Mesenchymal stem cell (in vitro differentiated cells and primary cell): ENCODE measurements at regions not wholly inside any gene's neighbourhood (a gene's known extent, or its start where the extent isn't known, plus 50 kb on each side); places are given as distances from the start of the nearest gene placed in this dataset.

Source experiments
- DNase-seq: peaks from one replicate; pipeline ENCODE4 v3.0.0-alpha.2; 2013
- H2AFZ ChIP-seq: one replicate; pipeline ENCODE4 v1.6.1; 2013; ENCODE audit warnings: low read depth, mild to moderate bottlenecking, control low read depth, inconsistent platforms, low read length, moderate library complexity
- H2AK5ac ChIP-seq: 2 replicates; pipeline ENCODE4 v1.6.1; 2013; ENCODE audit warnings: low read length, moderate library complexity, mild to moderate bottlenecking, inconsistent platforms; ENCODE audit not compliant: severe bottlenecking
- H2BK120ac ChIP-seq: one replicate; pipeline ENCODE4 v1.6.1; 2013; ENCODE audit warnings: low read depth, mild to moderate bottlenecking, inconsistent platforms, low read length, moderate library complexity
- H2BK12ac ChIP-seq, 2 experiments: one replicate each; pipeline ENCODE4 v1.6.1; 2013; ENCODE audit warnings: inconsistent platforms in 2 of 2, low read length in 2 of 2, mild to moderate bottlenecking in 2 of 2, moderate library complexity in 2 of 2, control low read depth in 1 of 2
- H2BK15ac ChIP-seq: one replicate; pipeline ENCODE4 v1.6.1; 2013; ENCODE audit warnings: mild to moderate bottlenecking, low read depth, inconsistent platforms; ENCODE audit not compliant: poor library complexity, severe bottlenecking
- H2BK5ac ChIP-seq: 2 replicates; pipeline ENCODE4 v1.6.1; 2013; ENCODE audit warnings: low read depth, mild to moderate bottlenecking, low read length, control low read depth, inconsistent platforms; ENCODE audit not compliant: poor library complexity, severe bottlenecking
- H3K14ac ChIP-seq, 2 experiments: one replicate each; pipeline ENCODE4 v1.6.1; 2013; ENCODE audit warnings: inconsistent platforms in 2 of 2, low read length in 2 of 2, control low read depth in 1 of 2, mild to moderate bottlenecking in 1 of 2, moderate library complexity in 1 of 2
- H3K18ac ChIP-seq, 2 experiments: one replicate each; pipeline ENCODE4 v1.6.1; 2013; ENCODE audit warnings: inconsistent platforms in 2 of 2, low read length in 2 of 2, control low read depth in 1 of 2, low read depth in 1 of 2, mild to moderate bottlenecking in 1 of 2
- H3K23ac ChIP-seq, 2 experiments: one replicate each; pipeline ENCODE4 v1.6.1; 2013; ENCODE audit warnings: inconsistent platforms in 2 of 2, low read length in 2 of 2, mild to moderate bottlenecking in 2 of 2, moderate library complexity in 2 of 2, control low read depth in 1 of 2
- H3K27ac ChIP-seq: 2 replicates; pipeline ENCODE4 v1.5.1; 2013; ENCODE audit warnings: mild to moderate bottlenecking, moderate library complexity, low read length, control low read depth, inconsistent platforms; ENCODE audit not compliant: poor library complexity, severe bottlenecking
- H3K27me3 ChIP-seq, 2 experiments: 2 replicates each; pipeline versions ENCODE4 v1.6.1 to v1.7.0; 2013; ENCODE audit warnings: low read length in 2 of 2, mild to moderate bottlenecking in 2 of 2, moderate library complexity in 2 of 2, control low read depth in 1 of 2, inconsistent platforms in 1 of 2; ENCODE audit not compliant: control insufficient read depth in 1 of 2, insufficient read depth in 1 of 2
- H3K36me3 ChIP-seq, 2 experiments: 2 replicates each; pipeline versions ENCODE4 v1.6.1 to v1.7.0; 2013; ENCODE audit warnings: low read length in 2 of 2, control low read depth in 1 of 2, inconsistent platforms in 1 of 2, low read depth in 1 of 2, mild to moderate bottlenecking in 1 of 2; ENCODE audit not compliant: insufficient read depth in 2 of 2, control insufficient read depth in 1 of 2
- H3K4ac ChIP-seq, 2 experiments: one replicate each; pipeline ENCODE4 v1.6.1; 2013; ENCODE audit warnings: inconsistent platforms in 2 of 2, low read length in 2 of 2, mild to moderate bottlenecking in 2 of 2, moderate library complexity in 2 of 2, control low read depth in 1 of 2, low read depth in 1 of 2
- H3K4me1 ChIP-seq: 2 replicates; pipeline ENCODE4 v1.6.1; 2013; ENCODE audit warnings: low read depth, low read length, control low read depth; ENCODE audit not compliant: control insufficient read depth, insufficient read depth
- H3K4me2 ChIP-seq: 2 replicates; pipeline ENCODE4 v1.6.1; 2013; ENCODE audit warnings: low read length, mild to moderate bottlenecking, inconsistent platforms; ENCODE audit not compliant: poor library complexity, severe bottlenecking
- H3K4me3 ChIP-seq, 2 experiments: 2 replicates each; pipeline versions ENCODE4 v1.5.1 to v1.7.0; 2013; ENCODE audit warnings: low read length in 2 of 2, mild to moderate bottlenecking in 2 of 2, control low read depth in 1 of 2, low read depth in 1 of 2; ENCODE audit not compliant: insufficient read depth in 1 of 2
- H3K79me1 ChIP-seq: replicated peaks from 2 replicates; pipeline ENCODE4 v1.6.1; 2013; ENCODE audit warnings: mild to moderate bottlenecking, control low read depth, low read length, inconsistent platforms; ENCODE audit not compliant: poor library complexity, severe bottlenecking
- H3K9ac ChIP-seq: 2 replicates; pipeline ENCODE4 v1.7.0; 2013; ENCODE audit warnings: mild to moderate bottlenecking, low read length, moderate library complexity
- H3K9me3 ChIP-seq: 2 replicates; pipeline ENCODE4 v1.7.0; 2013; ENCODE audit warnings: mild to moderate bottlenecking, low read length; ENCODE audit not compliant: control insufficient read depth
- H4K8ac ChIP-seq: one replicate; pipeline ENCODE4 v1.6.1; 2013; ENCODE audit warnings: inconsistent platforms, mild to moderate bottlenecking, low read length, moderate library complexity
- H4K91ac ChIP-seq: one replicate; pipeline ENCODE4 v1.6.1; 2013; ENCODE audit warnings: mild to moderate bottlenecking, low read length, inconsistent platforms
- WGBS: methylation state at CpG from one replicate; pipeline ENCODE4 v1.1.7; 2013; ENCODE audit warnings: mixed read lengths; 5-methylcytosine and 5-hydroxymethylcytosine counted together

DNA sequence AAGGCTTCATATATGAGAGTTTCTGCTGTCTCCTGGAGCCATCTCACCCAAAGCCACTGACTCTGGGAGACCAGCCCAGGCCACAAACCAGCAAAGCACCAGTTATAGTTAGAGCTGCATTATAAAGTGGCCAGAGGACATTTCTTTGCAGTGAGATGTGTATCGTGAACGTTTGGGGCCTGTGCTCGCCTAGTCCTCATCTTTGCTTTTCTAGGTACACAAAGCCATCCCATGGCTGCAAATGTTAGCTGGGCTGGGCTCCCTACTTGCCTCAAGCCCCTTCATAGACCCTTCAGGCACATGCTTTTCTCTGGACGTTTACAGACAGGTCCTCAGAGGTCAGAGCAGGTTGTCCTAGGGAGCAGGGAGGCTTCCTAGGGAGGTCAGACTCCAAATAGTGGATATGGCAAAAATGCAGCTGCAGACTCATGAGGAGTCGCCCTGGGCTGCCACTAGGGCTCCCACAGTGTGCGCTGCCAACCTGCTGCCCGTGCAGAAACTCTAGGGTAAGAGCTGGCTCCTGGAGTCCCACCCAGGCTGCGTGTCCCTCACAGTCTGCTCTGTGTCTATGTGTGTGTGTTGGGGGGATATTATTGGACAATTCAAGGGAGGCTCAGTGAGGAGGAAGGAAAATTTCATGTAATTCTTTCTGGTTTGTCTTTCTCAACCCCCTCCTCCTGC, 141.0 kb downstream of the RPIA start:
- Histone ChIP-seq H3K4me2 (no peak overlapping the region), H3K23ac (no peak overlapping the region), H2AK5ac (no peak overlapping the region), H3K27me3 (no peaks in the 10 kb centered on the region), H2BK15ac (no peak overlapping the region), H3K9ac (no peak overlapping the region), H4K91ac (no peak overlapping the region), H3K4ac (no peak overlapping the region), H3K79me1 (no peaks in the 10 kb centered on the region), H3K36me3 (no peaks in the 10 kb centered on the region), H2AFZ (no peak overlapping the region), H2BK120ac (no peak overlapping the region), H3K9me3 (no peaks in the 10 kb centered on the region), H3K4me1 (no peaks in the 10 kb centered on the region), H3K4me3 (no peak overlapping the region), H2BK5ac (no peak overlapping the region), H2BK12ac (no peak overlapping the region), H4K8ac (no peak overlapping the region), H3K14ac (no peak overlapping the region), H3K27ac (no peak overlapping the region), H3K18ac (no peak overlapping the region)
- DNase-seq: no peak
- 71% methylated on average over 8 of the region's 8 CpGs for WGBS

- no peak overlapping the region for H2AFZ ChIP-seq
- no peak overlapping the region for H3K4ac ChIP-seq
- H3K79me1 ChIP-seq: no peaks in the 10 kb centered on the region
- no peak overlapping the region for H3K18ac ChIP-seq
- no peak overlapping the region for H3K4me2 ChIP-seq
- peaks cover 0 to 1% of the 10 kb centered on the region in 2 experiments for H3K27me3 ChIP-seq
- H2AK5ac ChIP-seq: no peak overlapping the region
- no peak overlapping the region for H3K4me3 ChIP-seq
- no peak overlapping the region for H3K9ac ChIP-seq
- 67% methylated on average over 1 of the region's 1 CpG for WGBS
- no peak overlapping the region for H4K8ac ChIP-seq
- H3K9me3 ChIP-seq: no peaks in the 10 kb centered on the region
- no peak overlapping the region for H2BK120ac ChIP-seq
- no peak overlapping the region for H4K91ac ChIP-seq
- H3K27ac ChIP-seq: no peak overlapping the region
- H3K14ac ChIP-seq: no peak overlapping the region
- H2BK15ac ChIP-seq: no peak overlapping the region
- no peak overlapping the region for H2BK5ac ChIP-seq
- H3K36me3 ChIP-seq: no peaks in the 10 kb centered on the region
- no peak for DNase-seq
- H3K4me1 ChIP-seq: no peaks in the 10 kb centered on the region
- H3K23ac ChIP-seq: no peak overlapping the region
- H2BK12ac ChIP-seq: no peak overlapping the region
These were observed 141.5 kb downstream of the RPIA start for GRCh38 chr2:88832992-88833389.

DNA sequence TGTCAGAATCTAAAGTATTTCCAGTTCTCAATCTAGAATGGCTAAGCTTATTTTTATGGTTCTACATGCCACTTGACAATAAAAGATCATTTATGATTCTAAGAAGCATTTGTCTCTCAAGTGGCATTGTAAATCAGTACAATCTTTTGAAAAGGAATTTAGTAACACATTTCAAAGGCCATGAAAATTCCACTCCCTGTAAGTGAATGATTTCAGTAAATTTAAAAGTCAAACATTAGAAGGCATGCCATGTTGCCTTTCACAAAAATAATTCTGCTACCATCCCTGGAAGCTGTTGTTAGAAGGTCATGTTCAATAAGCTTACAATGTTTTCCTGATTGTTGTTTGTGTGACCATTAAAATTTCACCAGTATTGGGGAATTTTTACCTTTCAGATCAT, 142.9 kb downstream of the RPIA start:
- no peak for DNase-seq
- H3K23ac ChIP-seq: no peak overlapping the region
- no peak overlapping the region for H2BK15ac ChIP-seq
- H2AFZ ChIP-seq: no peak overlapping the region
- no peak overlapping the region for H3K4me2 ChIP-seq
- H2BK12ac ChIP-seq: no peak overlapping the region
- no peak overlapping the region for H2BK5ac ChIP-seq
- no peak overlapping the region for H4K91ac ChIP-seq
- H3K9me3 ChIP-seq: no peaks in the 10 kb centered on the region
- no peak overlapping the region for H3K27ac ChIP-seq
- H3K4ac ChIP-seq: no peak overlapping the region
- H4K8ac ChIP-seq: no peak overlapping the region
- H3K4me3 ChIP-seq: no peak overlapping the region
- H2BK120ac ChIP-seq: no peak overlapping the region
- H3K4me1 ChIP-seq: no peaks in the 10 kb centered on the region
- H3K14ac ChIP-seq: no peak overlapping the region
- H3K27me3 ChIP-seq: peaks cover 0 to 4% of the 10 kb centered on the region in 2 experiments
- no peak overlapping the region for H3K9ac ChIP-seq
- no peaks in the 10 kb centered on the region for H3K79me1 ChIP-seq
- H3K36me3 ChIP-seq: no peaks in the 10 kb centered on the region
- H2AK5ac ChIP-seq: no peak overlapping the region
- no peak overlapping the region for H3K18ac ChIP-seq

DNA sequence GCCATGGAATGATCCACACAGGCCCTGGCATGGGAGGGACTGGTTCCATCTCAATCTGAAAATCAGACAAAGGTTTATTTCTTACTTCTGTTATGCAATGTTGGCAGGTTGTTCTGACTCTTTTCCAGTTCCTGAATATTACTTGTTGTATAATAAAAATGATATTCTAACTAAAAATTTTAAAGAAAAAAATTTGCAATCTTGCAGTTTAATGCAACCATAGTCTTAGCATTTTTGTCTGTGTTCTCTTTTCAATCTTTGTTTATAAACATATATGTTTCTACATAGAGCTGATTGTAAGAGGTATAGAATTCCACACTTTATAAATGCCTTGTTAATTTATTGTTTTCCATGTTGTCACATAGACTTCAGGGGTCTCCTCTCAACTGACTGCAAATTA, 143.4 kb downstream of the RPIA start:
- DNase-seq: no peak
- H3K36me3 ChIP-seq: no peaks in the 10 kb centered on the region

More for the DNA sequence above, 143.4 kb downstream of the RPIA start:
- Histone ChIP-seq H3K4me2 (no peak overlapping the region), H4K8ac (no peak overlapping the region), H2BK5ac (no peak overlapping the region), H3K9me3 (no peaks in the 10 kb centered on the region), H3K4ac (no peak overlapping the region), H2BK120ac (no peak overlapping the region), H4K91ac (no peak overlapping the region), H3K27me3 (peaks cover 0 to 4% of the 10 kb centered on the region in 2 experiments), H2AFZ (no peak overlapping the region), H3K23ac (no peak overlapping the region), H3K79me1 (no peaks in the 10 kb centered on the region), H2BK15ac (no peak overlapping the region), H3K9ac (no peak overlapping the region), H3K4me1 (no peaks in the 10 kb centered on the region), H3K18ac (no peak overlapping the region), H3K27ac (no peak overlapping the region), H3K4me3 (no peak overlapping the region), H2BK12ac (no peak overlapping the region), H3K14ac (no peak overlapping the region), H2AK5ac (no peak overlapping the region)
